DOHH2 (cell line): ENCODE measurements at regions not wholly inside any gene's neighbourhood (a gene's known extent, or its start where the extent isn't known, plus 50 kb on each side); places are given as distances from the start of the nearest gene placed in this dataset.
"Not testable (repeated sequence)": the region's sequence is repeated elsewhere in the genome, so short reads cannot be mapped to it uniquely, and the experiment has no call there.

Experiments
- H3F3A ChIP-seq: fragments of 200-600 bp; sonication (generic), shearing (Covaris generic); 2 replicates; pipeline ENCODE4 v1.6.0; 2016; ENCODE audit warnings: antibody characterized with exemption, mild to moderate bottlenecking; ENCODE audit not compliant: control insufficient read depth, insufficient read depth
- H3K27ac ChIP-seq: fragments of 200-600 bp; sonication (generic); 2 replicates; pipeline ENCODE4 v1.5.1; 2014; ENCODE audit warnings: low read depth, mild to moderate bottlenecking, low read length, moderate library complexity
- H3K27me3 ChIP-seq: fragments of 200-600 bp; sonication (generic); 2 replicates; pipeline ENCODE4 v1.6.1; 2014; ENCODE audit warnings: mild to moderate bottlenecking, low read length, mixed read lengths; ENCODE audit not compliant: control insufficient read depth
- H3K36me3 ChIP-seq: fragments of 200-600 bp; sonication (generic); 2 replicates; pipeline ENCODE4 v1.6.1; 2014; ENCODE audit warnings: mild to moderate bottlenecking, low read length, moderate library complexity, mixed read lengths; ENCODE audit not compliant: control insufficient read depth
- H3K4me1 ChIP-seq: fragments of 200-600 bp; sonication (generic); 2 replicates; pipeline ENCODE4 v1.6.1; 2014; ENCODE audit warnings: mild to moderate bottlenecking, low read length, mixed read lengths; ENCODE audit not compliant: control insufficient read depth
- H3K4me2 ChIP-seq: fragments of 200-600 bp; sonication (generic); 2 replicates; pipeline ENCODE4 v1.6.0; 2014; ENCODE audit warnings: mild to moderate bottlenecking, low read length, moderate library complexity
- H3K4me3 ChIP-seq: fragments of 200-600 bp; sonication (generic); 2 replicates; pipeline ENCODE4 v1.5.1; 2014; ENCODE audit warnings: mild to moderate bottlenecking, low read length, mixed read lengths
- H3K79me2 ChIP-seq: fragments of 200-600 bp; sonication (generic); 2 replicates; pipeline ENCODE4 v1.6.1; 2014; ENCODE audit warnings: mild to moderate bottlenecking, low read length, mixed read lengths; ENCODE audit not compliant: control insufficient read depth
- H3K9me2 ChIP-seq: fragments of 200-600 bp; sonication (generic); replicated peaks from 2 replicates; pipeline ENCODE4 v1.6.1; 2014; ENCODE audit warnings: mild to moderate bottlenecking, low read length, mixed read lengths; ENCODE audit not compliant: control insufficient read depth
- H3K9me3 ChIP-seq: fragments of 200-600 bp; sonication (generic); 2 replicates; pipeline ENCODE4 v1.6.1; 2014; ENCODE audit warnings: antibody characterized with exemption, low read length, mixed read lengths; ENCODE audit not compliant: control insufficient read depth, insufficient read depth
- H4K20me1 ChIP-seq: fragments of 200-600 bp; sonication (generic); 2 replicates; pipeline ENCODE4 v1.6.0; 2014; ENCODE audit warnings: low read depth, mild to moderate bottlenecking, antibody characterized with exemption, low read length, moderate library complexity; ENCODE audit not compliant: control insufficient read depth, insufficient read depth
- CTCF ChIP-seq: fragments of 200-600 bp; sonication (generic); IDR thresholded peaks from one replicate; pipeline ENCODE4 v1.5.1; 2014; ENCODE audit warnings: antibody characterized with exemption, mild to moderate bottlenecking, low read depth, low read length; ENCODE audit not compliant: poor library complexity, severe bottlenecking
- EZH2phosphoT487 ChIP-seq: fragments of 200-600 bp; sonication (generic); IDR thresholded peaks from 2 replicates; pipeline ENCODE4 v1.6.1; 2017; ENCODE audit warnings: borderline replicate concordance, mild to moderate bottlenecking, antibody characterized with exemption, low read length, moderate library complexity, mixed read lengths

GRCh38 chr2:15820927-15821326 is 119.4 kb upstream of the MYCN start:
- Histone ChIP-seq H3K79me2 (no peaks in the 10 kb centered on the region), H3K36me3 (no peaks in the 10 kb centered on the region), H3K4me2 (no peak overlapping the region), H4K20me1 (no peaks in the 10 kb centered on the region), H3K9me3 (no peaks in the 10 kb centered on the region), H3K27ac (no peak overlapping the region), H3F3A (no peaks in the 10 kb centered on the region), H3K4me1 (no peaks in the 10 kb centered on the region), H3K4me3 (no peak overlapping the region), H3K27me3 (no peaks in the 10 kb centered on the region), H3K9me2 (no peaks in the 10 kb centered on the region)
- no peak for TF ChIP-seq EZH2phosphoT487
- no peak for TF ChIP-seq CTCF

GRCh38 chr2:15822151-15823044 is 118.0 kb upstream of the MYCN start:
- Histone ChIP-seq H3K9me2 (no peaks in the 10 kb centered on the region), H3F3A (no peaks in the 10 kb centered on the region), H3K27me3 (no peaks in the 10 kb centered on the region), H3K4me2 (no peak overlapping the region), H3K9me3 (no peaks in the 10 kb centered on the region), H3K36me3 (no peaks in the 10 kb centered on the region), H4K20me1 (no peaks in the 10 kb centered on the region), H3K79me2 (no peaks in the 10 kb centered on the region), H3K4me1 (no peaks in the 10 kb centered on the region), H3K4me3 (no peak overlapping the region), H3K27ac (no peak overlapping the region)
- TF ChIP-seq CTCF (no peak), EZH2phosphoT487 (no peak)

GRCh38 chr2:15823459-15824396 is 116.6 kb upstream of the MYCN start:
- Histone ChIP-seq H3F3A (no peaks in the 10 kb centered on the region), H3K9me3 (no peaks in the 10 kb centered on the region), H3K36me3 (no peaks in the 10 kb centered on the region), H3K4me1 (no peaks in the 10 kb centered on the region), H3K27ac (no peak overlapping the region), H3K27me3 (no peaks in the 10 kb centered on the region), H4K20me1 (no peaks in the 10 kb centered on the region), H3K4me3 (no peak overlapping the region), H3K9me2 (no peaks in the 10 kb centered on the region), H3K79me2 (no peaks in the 10 kb centered on the region), H3K4me2 (no peak overlapping the region)
- no peak for TF ChIP-seq CTCF
- no peak for TF ChIP-seq EZH2phosphoT487

- not testable (repeated sequence) for H3K9me2 ChIP-seq, H3K36me3 ChIP-seq, H3K27ac ChIP-seq, H3K79me2 ChIP-seq, H3K27me3 ChIP-seq, H3K9me3 ChIP-seq, H3K4me2 ChIP-seq, H3K4me3 ChIP-seq, H4K20me1 ChIP-seq, H3K4me1 ChIP-seq, H3F3A ChIP-seq
Observed at GRCh38 chr2:15824467-15824866, 115.9 kb upstream of the MYCN start.
